Bone marrow (tissue), 2 donors: ENCODE measurements at regions not wholly inside any gene's neighbourhood (a gene's known extent, or its start where the extent isn't known, plus 50 kb on each side); places are given as distances from the start of the nearest gene placed in this dataset.
"Not testable (repeated sequence)": the region's sequence is repeated elsewhere in the genome, so short reads cannot be mapped to it uniquely, and the experiment has no call there.

Source experiments
- DNase-seq, 2 donors: peaks; one replicate each; lab custom pipeline; 2025; lab: John Stamatoyannopoulos, UW

GRCh38 chr6:40152196-40152595, 217.9 kb upstream of the MOCS1 start:
- no peak for DNase-seq

- DNase-seq: no peak
Measured at GRCh38 chr6:40148882-40149573, 214.8 kb upstream of the MOCS1 start.

- no peak for DNase-seq
Measured at GRCh38 chr6:40146902-40147301, 212.6 kb upstream of the MOCS1 start.

DNA sequence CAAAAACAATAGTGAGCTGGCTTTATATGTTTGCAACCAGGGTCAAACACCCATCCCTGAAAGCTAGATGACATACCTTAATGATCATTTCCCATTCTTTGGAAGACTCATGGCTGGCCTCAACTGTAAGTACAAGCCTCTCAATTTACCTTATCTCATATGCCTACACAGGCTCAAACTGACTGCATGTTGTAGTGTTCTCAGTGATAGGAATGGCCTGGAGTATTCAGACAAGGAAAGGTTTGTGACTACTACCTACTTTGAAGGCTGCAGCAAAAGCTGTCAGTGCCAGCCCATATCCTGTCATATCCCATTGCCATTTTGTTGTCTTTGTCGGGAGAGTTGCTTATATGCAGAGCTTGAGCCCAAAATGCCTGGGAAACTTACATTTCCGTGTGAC, 205.2 kb upstream of the MOCS1 start:
- DNase-seq: no peak

DNA sequence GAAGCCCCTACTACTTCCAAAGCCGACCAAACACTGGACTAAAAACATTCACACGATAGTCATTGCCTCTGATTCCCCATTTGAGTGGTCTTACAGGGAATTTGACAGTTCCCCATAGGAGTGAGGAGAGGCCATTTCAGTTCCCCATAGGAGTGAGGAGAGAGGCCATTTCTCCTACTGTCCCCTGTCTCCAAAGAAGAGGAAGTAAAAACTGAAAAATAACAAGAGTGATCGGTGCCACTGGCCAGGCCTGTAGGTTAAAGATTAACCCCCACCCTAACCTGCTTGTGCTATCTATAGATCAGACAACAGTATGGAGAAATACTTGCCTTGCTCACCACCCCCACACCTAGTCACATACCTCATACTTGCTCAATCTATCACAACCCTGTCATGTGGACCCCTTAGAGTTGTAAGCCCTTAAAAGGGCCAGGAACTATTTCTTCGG, 204.0 kb upstream of the MOCS1 start:
- no peak for DNase-seq

- DNase-seq: no peak
Measured at GRCh38 chr6:40135491-40136072, 201.3 kb upstream of the MOCS1 start.

DNA sequence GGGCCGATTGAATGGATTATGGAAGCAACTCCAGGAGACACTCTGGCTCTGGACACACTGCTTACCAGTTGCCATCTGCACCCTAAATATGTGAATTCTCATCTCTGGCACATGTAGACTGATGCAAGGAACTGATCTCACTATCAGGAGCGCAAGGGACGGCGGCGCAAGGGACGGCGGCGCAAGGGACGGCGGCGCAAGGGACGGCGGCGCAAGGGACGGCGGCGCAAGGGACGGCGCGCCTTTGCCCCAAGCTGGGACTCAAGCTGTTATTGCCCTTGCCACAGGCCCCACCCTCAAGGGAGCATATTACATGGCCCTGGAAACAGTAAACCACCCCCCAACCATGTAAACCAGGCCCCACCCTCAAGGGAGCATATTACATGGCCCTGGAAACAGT, 199.7 kb upstream of the MOCS1 start:
- DNase-seq: not testable (repeated sequence)

- no peak for DNase-seq
Measured at GRCh38 chr6:40131675-40132074, 197.4 kb upstream of the MOCS1 start.

- no peak for DNase-seq
Measured at GRCh38 chr6:40128127-40128526, 193.9 kb upstream of the MOCS1 start.

GRCh38 chr6:40125680-40126394, 191.6 kb upstream of the MOCS1 start:
- no peak for DNase-seq

DNA sequence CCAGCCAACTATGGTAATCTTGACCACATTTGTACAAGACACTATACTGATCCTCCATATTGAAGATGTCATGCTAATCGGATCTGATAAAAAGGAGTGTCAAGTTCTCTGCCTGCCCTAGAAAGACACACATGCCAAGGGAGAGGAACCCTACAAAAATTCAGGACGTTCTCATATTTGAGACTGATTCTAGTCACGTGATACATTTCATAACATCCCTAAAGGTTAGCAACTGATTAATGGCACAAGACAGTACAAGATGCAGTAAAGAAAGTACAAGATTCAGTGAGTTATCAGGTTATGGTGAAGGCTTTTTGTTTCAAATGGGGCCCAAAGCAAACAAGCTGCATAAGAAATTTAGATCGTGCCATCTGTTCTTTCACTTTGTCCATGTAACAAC, 190.7 kb upstream of the MOCS1 start:
- no peak for DNase-seq

DNA sequence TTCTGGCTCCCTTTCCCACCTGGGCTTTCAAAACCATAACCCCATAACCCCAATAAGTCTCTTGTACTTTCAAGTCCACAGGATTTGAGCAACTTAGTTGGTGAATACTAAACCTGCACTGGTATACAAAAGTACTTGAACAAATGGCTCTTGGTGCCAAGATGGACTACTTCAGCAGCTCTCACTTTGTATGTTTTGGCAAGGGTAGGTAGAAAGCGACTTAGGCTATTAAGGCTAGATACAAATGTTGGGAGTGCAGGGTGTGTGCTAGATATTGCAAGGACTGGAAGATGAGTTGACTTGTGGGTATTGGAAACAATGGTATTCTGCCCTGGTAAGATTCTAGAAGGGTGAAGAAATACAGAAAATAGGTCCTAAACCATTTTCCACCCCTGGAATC, 182.6 kb upstream of the MOCS1 start:
- no peak for DNase-seq

- no peak for DNase-seq
Measured at GRCh38 chr6:40112350-40112749, 178.1 kb upstream of the MOCS1 start.

DNA sequence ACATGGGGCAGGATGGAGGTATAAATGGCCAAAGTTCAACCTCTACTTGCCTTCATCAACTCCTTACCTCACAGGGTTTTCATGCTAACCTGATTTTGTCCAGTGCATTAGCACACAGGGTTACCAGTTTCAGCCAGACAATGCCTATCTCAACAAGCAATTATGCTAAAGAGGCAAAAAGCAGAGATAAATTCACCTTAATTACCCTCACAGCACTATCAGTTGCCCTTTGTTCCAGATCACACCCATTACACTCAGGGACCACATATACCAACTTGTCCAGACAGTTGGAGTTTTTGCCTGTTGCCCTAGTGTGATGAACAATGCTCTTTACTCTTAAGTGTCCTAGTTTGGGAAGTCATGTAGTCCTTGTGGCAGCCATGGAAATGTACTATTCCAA, 174.5 kb upstream of the MOCS1 start:
- no peak for DNase-seq

DNA sequence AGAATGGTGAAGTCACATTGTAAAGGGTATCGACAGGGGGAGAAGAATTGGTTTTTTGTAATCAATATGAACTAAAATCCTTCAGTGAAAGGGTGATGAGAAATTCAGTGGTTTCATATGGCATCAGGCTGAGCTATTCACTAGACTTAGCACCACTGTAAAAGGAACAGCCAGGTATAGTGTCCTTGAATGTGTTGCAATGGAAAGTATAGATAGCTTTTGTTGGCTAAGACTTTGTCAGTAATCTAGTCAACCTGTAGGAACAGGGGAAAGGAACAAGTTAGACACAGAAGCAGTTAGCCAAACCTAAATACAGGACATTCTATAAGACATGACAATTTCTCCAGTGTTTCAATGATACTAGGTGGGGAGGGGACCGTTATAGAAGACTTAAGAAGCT, 172.6 kb upstream of the MOCS1 start:
- DNase-seq: no peak

DNA sequence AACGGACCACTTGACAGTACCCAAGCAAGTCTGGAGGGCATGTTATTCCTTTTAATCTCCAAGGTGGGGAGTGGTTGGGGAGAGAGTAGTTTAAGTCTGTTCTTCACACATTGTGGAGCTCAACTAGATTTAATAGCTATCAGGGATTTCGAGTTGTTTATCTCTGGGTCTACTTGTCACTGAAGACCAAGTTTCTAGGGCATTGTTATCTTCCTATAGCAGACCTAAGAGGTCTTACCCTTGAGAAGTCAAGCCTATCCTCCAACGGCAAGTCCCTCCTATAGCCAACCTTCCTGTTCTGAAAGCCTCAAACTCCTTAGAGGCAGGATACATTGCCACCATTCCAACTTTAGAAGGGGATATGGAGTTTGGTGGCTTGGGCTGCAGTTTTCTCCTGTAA, 164.5 kb upstream of the MOCS1 start:
- no peak for DNase-seq

GRCh38 chr6:40097590-40097989, 163.3 kb upstream of the MOCS1 start:
- DNase-seq: no peak

DNA sequence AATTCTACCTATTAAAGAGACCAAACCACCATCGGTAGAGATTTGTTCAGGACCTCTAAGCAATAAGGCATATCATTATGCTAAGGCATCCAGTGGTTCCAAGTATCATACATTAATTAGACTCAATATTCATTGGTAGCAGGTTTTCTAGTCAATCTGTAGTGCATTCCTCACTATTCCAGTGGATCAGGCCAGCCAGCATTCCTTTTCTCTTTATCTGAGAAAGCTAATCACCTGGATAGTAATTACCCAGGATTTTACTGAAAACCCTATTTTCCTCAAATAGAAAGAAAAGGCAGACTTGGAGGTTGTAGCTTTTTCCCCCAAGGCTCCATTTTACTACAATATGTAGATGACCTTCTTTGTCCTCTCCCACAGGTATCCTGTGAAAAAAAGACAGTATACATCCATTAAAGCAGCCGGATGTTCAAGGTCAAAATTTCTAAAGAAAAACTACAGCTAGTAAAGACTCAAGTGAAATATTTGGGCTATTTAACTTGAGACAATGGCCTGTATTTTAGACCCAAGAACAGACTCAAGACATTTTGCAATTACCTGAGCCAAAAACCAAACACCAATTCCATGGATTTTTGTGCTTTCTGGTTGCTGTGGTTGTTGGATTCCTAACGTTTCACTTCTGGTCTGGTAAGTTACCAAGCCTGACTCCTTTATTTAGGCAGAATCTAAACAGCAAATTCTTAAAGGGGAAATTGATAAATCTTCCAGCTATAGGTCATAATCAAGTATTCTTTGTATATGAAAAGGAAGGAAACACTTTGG, 149.1 kb upstream of the MOCS1 start:
- DNase-seq: no peak

DNA sequence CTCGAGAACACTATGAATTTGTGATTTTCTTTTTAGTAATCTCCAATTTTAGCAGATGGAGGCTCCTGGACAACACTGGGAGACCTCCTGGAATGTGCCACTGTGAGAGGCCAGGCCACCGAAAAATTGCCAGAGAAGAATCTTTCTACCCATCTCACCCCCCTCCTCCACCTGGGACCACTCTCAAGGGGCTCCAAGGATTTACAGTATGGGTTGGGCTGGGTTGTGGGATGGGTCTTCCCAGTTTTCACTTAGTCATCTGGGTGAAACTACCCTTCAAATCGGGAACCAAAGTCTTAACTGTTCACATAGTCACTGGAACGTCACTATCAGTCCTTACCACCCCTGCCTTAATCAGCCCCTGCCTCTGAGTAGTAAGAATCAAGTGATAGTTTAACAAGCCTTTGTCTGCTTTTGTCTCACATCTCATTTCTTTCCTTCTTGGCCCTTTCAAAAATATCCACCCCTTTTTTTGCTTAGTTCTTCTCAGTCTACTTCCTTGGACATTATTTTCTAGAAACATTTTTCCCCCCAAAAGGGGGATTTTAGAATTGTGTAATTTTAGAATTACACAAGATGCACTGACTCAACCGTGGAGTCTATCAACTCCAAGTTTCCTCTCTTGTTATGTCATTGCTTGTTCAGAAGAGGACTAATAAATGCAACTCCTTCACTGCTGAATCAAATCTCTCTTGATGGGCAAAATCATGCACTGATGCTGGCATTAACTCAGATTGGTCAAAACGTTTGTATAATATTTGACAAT, 148.2 kb upstream of the MOCS1 start:
- no peak for DNase-seq

DNA sequence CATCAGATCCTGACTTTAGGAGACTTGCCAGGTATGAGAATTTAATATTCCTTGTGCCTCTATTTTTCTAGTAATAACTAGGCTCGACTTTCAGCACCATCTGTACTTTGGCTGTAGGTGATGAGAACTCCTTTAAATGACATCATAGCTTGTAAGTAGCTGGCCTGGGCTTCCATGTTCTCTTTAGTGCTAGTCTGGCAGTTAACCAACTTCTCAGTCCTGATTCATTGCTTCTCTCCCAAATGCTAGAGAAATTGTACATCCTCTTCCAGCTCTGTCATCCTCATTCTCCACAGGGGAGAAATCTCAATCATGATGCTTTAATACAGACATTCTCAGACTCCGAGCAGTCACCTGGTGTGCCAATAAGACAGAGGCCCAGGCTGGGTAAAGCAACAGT, 143.5 kb upstream of the MOCS1 start:
- DNase-seq: no peak

DNA sequence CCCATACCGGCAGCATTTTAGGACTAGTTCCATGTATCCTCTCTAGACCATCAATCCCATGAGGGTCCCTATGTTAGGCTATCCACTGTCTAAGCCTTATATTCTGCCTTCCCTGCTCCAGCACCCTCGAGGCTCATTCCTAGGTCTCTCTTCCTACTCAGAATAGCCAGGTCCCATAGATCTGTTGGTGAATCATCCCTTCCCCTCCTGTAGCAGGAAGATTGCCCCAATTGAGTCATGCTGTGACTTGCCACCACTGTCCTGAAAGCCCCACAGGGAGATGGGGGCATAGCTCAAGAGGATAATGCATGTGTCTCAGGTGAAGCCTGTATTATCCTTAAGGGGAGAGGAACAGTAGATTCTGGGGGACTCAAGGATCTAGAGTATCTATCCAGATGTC, 143.1 kb upstream of the MOCS1 start:
- no peak for DNase-seq

- no peak for DNase-seq
Measured at GRCh38 chr6:40075056-40075590, 140.9 kb upstream of the MOCS1 start.
